ENCODE measurements at regions not wholly inside any gene's neighbourhood (a gene's known extent, or its start where the extent isn't known, plus 50 kb on each side); places are given as distances from the start of the nearest gene placed in this dataset.

DNA sequence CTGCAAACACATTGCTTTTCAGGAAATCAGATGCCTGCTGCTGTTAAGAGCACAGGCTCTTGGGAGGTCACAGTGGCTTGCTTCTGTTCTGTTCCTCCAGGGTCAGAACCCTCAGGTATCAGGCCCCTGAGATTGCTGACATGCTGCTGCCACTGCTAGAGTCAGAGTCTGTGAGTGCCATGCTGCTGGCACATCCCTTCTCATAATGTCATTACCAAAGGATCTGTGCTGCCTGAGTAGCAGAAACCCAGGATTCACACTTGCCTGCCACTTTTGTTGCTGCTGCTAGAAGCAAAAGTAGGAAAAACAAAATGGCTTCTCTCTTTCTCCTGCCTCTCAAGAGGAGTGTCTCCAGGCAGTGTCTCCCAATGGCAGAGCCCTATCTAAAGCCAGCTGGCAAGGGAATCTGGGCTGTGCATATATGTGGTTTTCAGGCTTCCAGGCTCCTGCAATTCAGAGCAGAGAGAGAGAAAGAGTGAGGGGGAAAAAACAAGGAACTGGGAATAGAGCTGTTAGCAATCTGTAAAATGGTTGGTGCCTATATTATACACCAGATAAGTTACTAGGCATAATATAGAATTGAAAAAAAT, 180.3 kb downstream of the MYCN start:
- Histone ChIP-seq H3K23me2 (ENCODE audit: insufficient read length, low read depth, low read length, poor library complexity, severe bottlenecking) (no peaks in the 10 kb centered on the region), H3K79me2 (ENCODE audit: insufficient read depth, low read length) (no peaks in the 10 kb centered on the region), H4K8ac (replicated peaks; ENCODE audit: insufficient read length, low read depth, low read length) (no peak overlapping the region), H3K4ac (ENCODE audit: low read depth, low read length) (no peak overlapping the region), H2BK12ac (ENCODE audit: insufficient read length, low read depth, low read length) (no peak overlapping the region), H4K91ac (ENCODE audit: insufficient read length, low read depth, low read length) (no peak overlapping the region), H3K23ac (ENCODE audit: insufficient read length, low read depth, low read length) (no peak overlapping the region), H2AFZ (ENCODE audit: low read length) (no peak overlapping the region), H4K20me1 (ENCODE audit: control insufficient read depth, insufficient read depth, insufficient read length) (no peaks in the 10 kb centered on the region), H4K5ac (ENCODE audit: insufficient read length, low read depth, low read length) (no peak overlapping the region), H3K4me1 (ENCODE audit: insufficient read depth, low read length) (no peaks in the 10 kb centered on the region), H2AK5ac (ENCODE audit: insufficient read length, low read length) (no peak overlapping the region), H3K9me3 (ENCODE audit: control insufficient read depth, low read depth, low read length) (peaks cover 5% of the 10 kb centered on the region), H3K14ac (ENCODE audit: insufficient read depth, low read length) (no peak overlapping the region), H3K56ac (ENCODE audit: insufficient read length, low read depth, low read length) (no peak overlapping the region), H2BK15ac (ENCODE audit: low read depth, low read length) (no peak overlapping the region), H3T11ph (ENCODE audit: low read length) (no peak overlapping the region), H3K4me2 (ENCODE audit: insufficient read depth, insufficient read length, low read length) (no peak overlapping the region), H3K9ac (ENCODE audit: extremely low read depth, insufficient read length, low read length) (no peak overlapping the region), H3K79me1 (ENCODE audit: insufficient read depth, low read depth, low read length, poor library complexity, severe bottlenecking) (no peaks in the 10 kb centered on the region), H2BK120ac (ENCODE audit: low read depth, low read length, poor library complexity, severe bottlenecking) (no peak overlapping the region), H3K27ac (ENCODE audit: insufficient read length, low read depth, low read length) (no peak overlapping the region), H3K18ac (ENCODE audit: insufficient read length, low read depth, low read length) (no peak overlapping the region), H2BK5ac (ENCODE audit: insufficient read length, low read length) (no peak overlapping the region), H2BK20ac (ENCODE audit: low read depth, low read length, poor library complexity, severe bottlenecking) (no peak overlapping the region), H3K27me3 (ENCODE audit: insufficient read depth, low read length) (no peaks in the 10 kb centered on the region)
- peaks cover 0 to 7% of the 10 kb centered on the region in 2 experiments; a peak in 3 of 5 replicates for H3K9me3 Mint-ChIP-seq
- peaks cover 16 to 18% of the 10 kb centered on the region in 2 experiments for H3K4me1 Mint-ChIP-seq
- H3K27me3 Mint-ChIP-seq (ENCODE audit: low read depth): no peaks in the 10 kb centered on the region
- peaks cover 6 to 11% (median 9%) of the 10 kb centered on the region in 3 experiments; a peak in 5 of 7 replicates for H3K36me3 Mint-ChIP-seq (ENCODE audit: insufficient read depth in 1 of 3, low read depth in 3 of 3)
- TF ChIP-seq, protein P1, sequence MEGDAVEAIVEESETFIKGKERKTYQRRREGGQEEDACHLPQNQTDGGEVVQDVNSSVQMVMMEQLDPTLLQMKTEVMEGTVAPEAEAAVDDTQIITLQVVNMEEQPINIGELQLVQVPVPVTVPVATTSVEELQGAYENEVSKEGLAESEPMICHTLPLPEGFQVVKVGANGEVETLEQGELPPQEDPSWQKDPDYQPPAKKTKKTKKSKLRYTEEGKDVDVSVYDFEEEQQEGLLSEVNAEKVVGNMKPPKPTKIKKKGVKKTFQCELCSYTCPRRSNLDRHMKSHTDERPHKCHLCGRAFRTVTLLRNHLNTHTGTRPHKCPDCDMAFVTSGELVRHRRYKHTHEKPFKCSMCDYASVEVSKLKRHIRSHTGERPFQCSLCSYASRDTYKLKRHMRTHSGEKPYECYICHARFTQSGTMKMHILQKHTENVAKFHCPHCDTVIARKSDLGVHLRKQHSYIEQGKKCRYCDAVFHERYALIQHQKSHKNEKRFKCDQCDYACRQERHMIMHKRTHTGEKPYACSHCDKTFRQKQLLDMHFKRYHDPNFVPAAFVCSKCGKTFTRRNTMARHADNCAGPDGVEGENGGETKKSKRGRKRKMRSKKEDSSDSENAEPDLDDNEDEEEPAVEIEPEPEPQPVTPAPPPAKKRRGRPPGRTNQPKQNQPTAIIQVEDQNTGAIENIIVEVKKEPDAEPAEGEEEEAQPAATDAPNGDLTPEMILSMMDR (conservative IDR thresholded peaks at IDR 0.05): no peak
- no peak overlapping the region for H3K27ac Mint-ChIP-seq
- DNase-seq: no peak
- H3K4me3 Mint-ChIP-seq: no peak overlapping the region

Data from H9 (cell line).